Keratinocyte (primary cell): ENCODE measurements at regions not wholly inside any gene's neighbourhood (a gene's known extent, or its start where the extent isn't known, plus 50 kb on each side); places are given as distances from the start of the nearest gene placed in this dataset.

Source experiments
- CTCF ChIP-seq, 3 experiments: IDR thresholded peaks in 1 of 3; conservative IDR thresholded peaks in 1 of 3; optimal IDR thresholded peaks in 1 of 3; 2 replicates in 2 of 3; 3 replicates in 1 of 3; pipeline versions ENCODE3 to v1.5.1; 2011; ENCODE audit warnings: low read length in 3 of 3, mild to moderate bottlenecking in 3 of 3, moderate library complexity in 2 of 3, control low read depth in 1 of 3, inconsistent platforms in 1 of 3; ENCODE audit not compliant: insufficient read depth in 2 of 3; ENCODE audit errors: extremely low read depth in 1 of 3
- EZH2 ChIP-seq: IDR thresholded peaks from one replicate; pipeline ENCODE4 v1.6.1; 2012; ENCODE audit warnings: inconsistent platforms, mild to moderate bottlenecking, low read length, moderate library complexity

GRCh38 chr3:110684466-110684865 lies 387.1 kb upstream of the NECTIN3 start:
- TF ChIP-seq CTCF (optimal IDR thresholded peaks at IDR 0.05 in 1 of 3, IDR thresholded peaks at IDR 0.05 in 1 of 3, conservative IDR thresholded peaks at IDR 0.05 in 1 of 3; ENCODE audit: extremely low read depth in 1 of 3, insufficient read depth in 2 of 3, low read length in 3 of 3) (no peak), EZH2 (no peak)
